Bronchial epithelial cell (primary cell): ENCODE measurements at regions not wholly inside any gene's neighbourhood (a gene's known extent, or its start where the extent isn't known, plus 50 kb on each side); places are given as distances from the start of the nearest gene placed in this dataset.
A peak's percentile ranks its signal among the peaks of the same experiment; 100 is the strongest.

Source experiments
- DNase-seq: peaks from one replicate; pipeline ENCODE4 v3.0.0-alpha.2; 2010; ENCODE audit warnings: low read depth
- FAIRE-seq: peaks from 2 replicates; lab custom pipeline; 2011; peaks lifted over from hg19 to GRCh38; lab: Jason Lieb, UNC
- H3K27me3 ChIP-seq: 2 replicates; pipeline ENCODE4 v1.5.1; 2011; ENCODE audit warnings: low read length; ENCODE audit not compliant: control insufficient read depth, insufficient read depth
- H3K36me3 ChIP-seq: 2 replicates; pipeline ENCODE4 v1.5.1; 2011; ENCODE audit warnings: low read length; ENCODE audit not compliant: control insufficient read depth, insufficient read depth
- H3K4me3 ChIP-seq: 2 replicates; pipeline ENCODE4 v1.5.1; 2011; ENCODE audit warnings: mild to moderate bottlenecking, low read depth, low read length, control low read depth
- TF ChIP-seq, protein P1 (sequence below): IDR thresholded peaks from 2 replicates; pipeline ENCODE4 v1.5.1; 2011; ENCODE audit warnings: mild to moderate bottlenecking, moderate library complexity, low read length, control low read depth, inconsistent platforms; ENCODE audit not compliant: insufficient read depth, severe bottlenecking

DNA sequence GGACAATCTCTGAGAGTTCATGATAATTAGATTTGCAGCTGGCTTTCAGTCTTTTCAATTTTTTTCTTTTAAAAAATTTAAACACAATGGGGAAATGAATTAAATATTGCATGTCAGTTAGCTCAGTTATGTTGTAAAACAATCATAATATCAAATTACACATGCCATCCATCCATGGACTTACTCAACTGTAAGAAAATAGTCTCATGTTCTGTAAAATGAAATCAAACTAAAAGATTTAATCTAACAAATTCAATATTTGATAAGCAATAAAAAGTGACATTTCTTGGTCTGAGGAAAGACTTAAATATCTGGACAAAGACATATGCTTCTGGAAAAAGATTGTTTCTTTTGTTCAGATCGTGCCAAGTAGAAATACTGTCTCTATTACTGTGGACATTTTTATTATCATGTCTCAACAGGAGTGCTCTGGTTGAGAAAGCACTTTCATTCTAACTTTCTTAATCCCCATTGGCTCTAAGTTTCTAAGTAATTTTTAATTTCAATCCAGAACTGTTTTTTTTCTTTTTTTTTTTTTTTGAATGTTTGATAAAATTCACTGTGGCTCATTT lies 179.2 kb upstream of the FAM3C start:
- FAIRE-seq (no peak), DNase-seq (no peak)
- TF ChIP-seq, protein P1, sequence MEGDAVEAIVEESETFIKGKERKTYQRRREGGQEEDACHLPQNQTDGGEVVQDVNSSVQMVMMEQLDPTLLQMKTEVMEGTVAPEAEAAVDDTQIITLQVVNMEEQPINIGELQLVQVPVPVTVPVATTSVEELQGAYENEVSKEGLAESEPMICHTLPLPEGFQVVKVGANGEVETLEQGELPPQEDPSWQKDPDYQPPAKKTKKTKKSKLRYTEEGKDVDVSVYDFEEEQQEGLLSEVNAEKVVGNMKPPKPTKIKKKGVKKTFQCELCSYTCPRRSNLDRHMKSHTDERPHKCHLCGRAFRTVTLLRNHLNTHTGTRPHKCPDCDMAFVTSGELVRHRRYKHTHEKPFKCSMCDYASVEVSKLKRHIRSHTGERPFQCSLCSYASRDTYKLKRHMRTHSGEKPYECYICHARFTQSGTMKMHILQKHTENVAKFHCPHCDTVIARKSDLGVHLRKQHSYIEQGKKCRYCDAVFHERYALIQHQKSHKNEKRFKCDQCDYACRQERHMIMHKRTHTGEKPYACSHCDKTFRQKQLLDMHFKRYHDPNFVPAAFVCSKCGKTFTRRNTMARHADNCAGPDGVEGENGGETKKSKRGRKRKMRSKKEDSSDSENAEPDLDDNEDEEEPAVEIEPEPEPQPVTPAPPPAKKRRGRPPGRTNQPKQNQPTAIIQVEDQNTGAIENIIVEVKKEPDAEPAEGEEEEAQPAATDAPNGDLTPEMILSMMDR = no peak
- no peaks in the 10 kb centered on the region for H3K27me3 ChIP-seq
- no peak overlapping the region for H3K4me3 ChIP-seq
- H3K36me3 ChIP-seq = no peaks in the 10 kb centered on the region

DNA sequence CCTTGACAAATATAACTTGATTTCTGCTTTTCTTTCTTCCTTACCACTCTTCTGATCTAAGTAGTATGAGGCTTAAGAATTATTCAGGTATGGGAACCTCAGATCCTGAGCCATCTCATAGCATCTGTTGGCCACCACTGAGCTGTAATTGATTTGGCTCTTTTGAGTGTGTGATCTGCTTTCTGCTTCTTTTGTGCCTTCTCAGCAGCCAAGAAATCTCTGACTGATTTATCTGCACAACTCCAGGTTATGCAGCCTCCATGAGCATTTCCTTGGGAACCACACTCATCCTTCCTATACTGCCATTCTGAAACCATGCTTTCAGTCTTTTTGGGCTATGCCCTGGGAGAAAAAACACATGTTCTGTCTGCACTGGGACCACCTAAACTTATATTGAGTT lies 178.0 kb upstream of the FAM3C start:
- no peaks in the 10 kb centered on the region for H3K36me3 ChIP-seq
- no peak overlapping the region for H3K4me3 ChIP-seq
- TF ChIP-seq, protein P1 = no peak
- DNase-seq (no peak), FAIRE-seq (no peak)
- no peaks in the 10 kb centered on the region for H3K27me3 ChIP-seq

DNA sequence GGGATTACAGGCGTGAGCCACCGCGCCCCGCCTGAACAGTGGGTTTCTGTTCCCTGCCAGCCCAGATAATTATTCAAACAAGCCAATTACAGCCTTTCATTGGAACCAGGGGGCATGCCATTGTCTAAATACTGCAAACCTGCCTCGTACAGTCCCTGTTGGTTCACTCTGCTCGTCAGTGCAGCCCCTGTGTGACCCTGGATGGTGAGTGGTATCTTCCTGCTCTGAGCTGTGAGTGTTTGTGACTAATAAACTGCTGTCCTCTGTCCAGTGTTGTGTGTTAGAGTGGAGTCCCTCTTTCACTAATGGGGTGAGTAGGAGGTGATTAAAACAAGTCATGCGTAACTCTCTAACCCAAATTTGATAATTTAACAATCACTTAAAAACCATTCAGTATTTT lies 176.5 kb upstream of the FAM3C start:
- DNase-seq (no peak), FAIRE-seq (no peak)
- Histone ChIP-seq H3K27me3 (no peaks in the 10 kb centered on the region), H3K36me3 (no peaks in the 10 kb centered on the region), H3K4me3 (no peak overlapping the region)
- TF ChIP-seq, protein P1 = no peak

DNA sequence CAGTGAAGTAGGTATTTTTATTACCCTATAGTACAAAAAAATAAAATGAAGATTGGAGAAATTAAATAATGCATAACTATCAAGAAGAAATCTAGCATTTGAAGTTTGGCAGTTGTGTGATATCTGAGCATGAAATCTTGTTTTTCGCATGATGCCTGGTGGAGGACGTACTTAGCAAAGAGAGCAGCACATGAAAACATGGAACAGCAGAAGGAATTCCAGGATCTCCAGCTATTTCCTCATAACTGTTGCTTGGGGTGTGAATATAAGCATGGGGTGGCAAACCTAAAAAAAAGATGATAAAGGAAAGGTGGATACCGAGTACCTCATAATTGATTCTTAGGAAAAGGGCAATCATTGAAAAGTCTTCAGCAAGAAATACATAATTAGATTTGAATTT lies 174.3 kb upstream of the FAM3C start:
- H3K36me3 ChIP-seq = no peaks in the 10 kb centered on the region
- no peak overlapping the region for H3K4me3 ChIP-seq
- TF ChIP-seq, protein P1 = no peak
- FAIRE-seq = no peak
- no peaks in the 10 kb centered on the region for H3K27me3 ChIP-seq
- DNase-seq = no peak

DNA sequence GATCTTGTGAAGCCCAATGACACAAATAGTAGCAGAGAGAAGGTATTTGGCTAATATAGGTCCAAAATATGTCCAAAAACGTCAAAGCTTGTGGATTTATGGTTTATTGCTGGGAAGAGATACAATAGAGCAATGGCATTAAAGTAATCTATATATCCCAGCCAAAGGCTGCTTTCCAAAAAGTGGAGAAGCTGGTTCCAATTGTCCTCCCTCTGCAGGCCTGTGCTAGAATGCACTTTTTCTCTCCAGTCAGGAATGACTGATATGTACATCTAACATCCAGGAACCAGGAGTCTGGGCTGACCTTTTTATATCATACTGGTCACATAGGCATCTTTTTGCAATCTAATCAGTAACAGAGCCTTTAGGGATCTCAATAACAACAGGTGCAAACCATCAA lies 167.1 kb upstream of the FAM3C start:
- Histone ChIP-seq H3K36me3 (no peaks in the 10 kb centered on the region), H3K27me3 (no peaks in the 10 kb centered on the region), H3K4me3 (no peak overlapping the region)
- FAIRE-seq (no peak), DNase-seq (peak; percentile 21)
- TF ChIP-seq, protein P1 = peak; percentile 46

DNA sequence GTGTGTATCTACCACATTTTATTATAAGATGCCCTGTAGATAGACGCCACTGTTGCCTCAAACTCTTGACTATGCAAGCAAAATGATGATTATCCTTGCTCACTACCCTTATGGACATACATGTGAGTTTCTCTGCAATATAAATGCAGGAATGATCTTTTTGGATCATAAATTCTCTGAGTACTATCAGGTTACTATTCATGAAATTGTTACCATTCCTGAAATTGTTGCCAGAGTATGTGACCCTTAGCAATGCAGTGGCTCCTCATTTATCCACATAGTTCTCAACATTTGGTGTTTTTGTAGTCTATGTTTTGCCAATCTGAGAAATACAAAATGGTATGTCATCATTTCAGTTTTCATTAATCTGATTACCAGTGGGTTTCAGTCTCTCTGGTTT lies 166.2 kb upstream of the FAM3C start:
- FAIRE-seq (no peak), DNase-seq (no peak)
- Histone ChIP-seq H3K4me3 (no peak overlapping the region), H3K27me3 (no peaks in the 10 kb centered on the region), H3K36me3 (no peaks in the 10 kb centered on the region)
- TF ChIP-seq, protein P1 = no peak
